ENCODE measurements at regions not wholly inside any gene's neighbourhood (a gene's known extent, or its start where the extent isn't known, plus 50 kb on each side); places are given as distances from the start of the nearest gene placed in this dataset.
"Not testable (repeated sequence)": the region's sequence is repeated elsewhere in the genome, so short reads cannot be mapped to it uniquely, and the experiment has no call there.

- H3K27me3 ChIP-seq, result no peaks in the 10 kb centered on the region
- H3K9me3 ChIP-seq, result no peaks in the 10 kb centered on the region
- H3K4me3 ChIP-seq, result no peak overlapping the region
- peaks cover 0 to 9% (median 2%) of the 10 kb centered on the region in 4 donors for H3K4me1 ChIP-seq
- no peak overlapping the region for H3K27ac ChIP-seq
- H3K36me3 ChIP-seq, result no peaks in the 10 kb centered on the region
- no peak for DNase-seq
- TF ChIP-seq CTCF (IDR thresholded peaks at IDR 0.05), result no peak
- intact Hi-C loops (cut with DNase I; ENCODE audit: low total_unique reads), result no loop called here
These were observed 91.9 kb upstream of the CEP78 start for GRCh38 chr9:78144008-78144381.

GRCh38 chr9:78143281-78144007 is 92.4 kb upstream of the CEP78 start:
- intact Hi-C loops (cut with DNase I; ENCODE audit: low total_unique reads), result no loop called here
- no peak overlapping the region for H3K27ac ChIP-seq

DNA sequence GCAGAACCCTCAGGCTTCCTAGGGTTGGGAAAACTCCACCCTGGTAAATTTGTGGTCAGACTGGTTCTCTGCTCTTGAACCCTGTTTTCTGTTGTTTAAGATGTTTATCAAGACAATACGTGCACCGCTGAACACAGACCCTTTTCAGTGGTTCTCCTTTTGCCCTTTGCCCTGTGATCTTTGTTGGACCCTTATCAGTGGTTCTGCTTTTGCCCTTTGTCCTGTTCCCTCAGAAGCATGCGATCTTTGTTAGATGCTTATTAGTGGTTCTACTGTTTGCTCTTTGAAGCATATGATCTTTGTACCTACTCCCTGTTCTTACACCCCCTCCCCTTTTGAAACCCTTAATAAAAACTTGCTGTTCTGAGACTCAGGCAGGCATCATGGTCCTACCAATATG is 93.6 kb upstream of the CEP78 start:
- H3K27ac ChIP-seq; H3K36me3 ChIP-seq; DNase-seq; H3K4me3 ChIP-seq; H3K4me1 ChIP-seq; H3K27me3 ChIP-seq; intact Hi-C loops (cut with DNase I; ENCODE audit: low total_unique reads); H3K9me3 ChIP-seq: not testable (repeated sequence)

More at GRCh38 chr9:78143281-78144007, 92.4 kb upstream of the CEP78 start:
- Histone ChIP-seq H3K4me1 (peaks cover 0 to 9% (median 2%) of the 10 kb centered on the region in 4 donors), H3K27me3 (no peaks in the 10 kb centered on the region), H3K4me3 (no peak overlapping the region), H3K9me3 (no peaks in the 10 kb centered on the region), H3K36me3 (no peaks in the 10 kb centered on the region)
- no peak for DNase-seq
- TF ChIP-seq CTCF (IDR thresholded peaks at IDR 0.05), result no peak

GRCh38 chr9:78133751-78134150 is 102.1 kb upstream of the CEP78 start:
- no peak overlapping the region for H3K4me3 ChIP-seq
- peaks cover 0 to 12% (median 0%) of the 10 kb centered on the region in 4 donors for H3K4me1 ChIP-seq
- no peak for DNase-seq
- no peak overlapping the region for H3K27ac ChIP-seq
- no peaks in the 10 kb centered on the region for H3K9me3 ChIP-seq
- H3K36me3 ChIP-seq, result no peaks in the 10 kb centered on the region
- no peak for TF ChIP-seq CTCF (IDR thresholded peaks at IDR 0.05)
- intact Hi-C loops (cut with DNase I; ENCODE audit: low total_unique reads), result no loop called here
- H3K27me3 ChIP-seq, result no peaks in the 10 kb centered on the region

DNA sequence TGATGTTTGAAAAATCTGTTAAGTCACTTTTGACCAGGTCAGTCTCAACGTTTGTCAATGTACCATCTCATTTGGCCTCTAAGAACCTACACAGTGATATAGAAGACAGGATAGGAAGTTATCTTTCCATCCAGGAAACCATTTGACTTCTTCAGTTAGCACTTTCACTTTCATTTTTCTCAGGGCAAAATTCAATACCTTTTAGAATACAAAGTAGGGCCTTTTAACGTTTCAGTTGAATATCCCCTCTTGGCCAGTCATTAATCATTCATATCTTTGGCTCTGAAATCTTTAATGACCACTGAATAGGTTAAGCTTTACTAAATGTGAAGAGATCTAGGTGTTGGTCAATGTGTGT is 101.1 kb upstream of the GNAQ start:
- peaks cover 0 to 12% (median 0%) of the 10 kb centered on the region in 4 donors for H3K4me1 ChIP-seq
- intact Hi-C loops (cut with DNase I; ENCODE audit: low total_unique reads), result no loop called here
- no peaks in the 10 kb centered on the region for H3K9me3 ChIP-seq
- no peak for TF ChIP-seq CTCF (IDR thresholded peaks at IDR 0.05)
- H3K27ac ChIP-seq, result no peak overlapping the region
- H3K27me3 ChIP-seq, result no peaks in the 10 kb centered on the region
- H3K36me3 ChIP-seq, result no peaks in the 10 kb centered on the region
- DNase-seq, result no peak
- no peak overlapping the region for H3K4me3 ChIP-seq

DNA sequence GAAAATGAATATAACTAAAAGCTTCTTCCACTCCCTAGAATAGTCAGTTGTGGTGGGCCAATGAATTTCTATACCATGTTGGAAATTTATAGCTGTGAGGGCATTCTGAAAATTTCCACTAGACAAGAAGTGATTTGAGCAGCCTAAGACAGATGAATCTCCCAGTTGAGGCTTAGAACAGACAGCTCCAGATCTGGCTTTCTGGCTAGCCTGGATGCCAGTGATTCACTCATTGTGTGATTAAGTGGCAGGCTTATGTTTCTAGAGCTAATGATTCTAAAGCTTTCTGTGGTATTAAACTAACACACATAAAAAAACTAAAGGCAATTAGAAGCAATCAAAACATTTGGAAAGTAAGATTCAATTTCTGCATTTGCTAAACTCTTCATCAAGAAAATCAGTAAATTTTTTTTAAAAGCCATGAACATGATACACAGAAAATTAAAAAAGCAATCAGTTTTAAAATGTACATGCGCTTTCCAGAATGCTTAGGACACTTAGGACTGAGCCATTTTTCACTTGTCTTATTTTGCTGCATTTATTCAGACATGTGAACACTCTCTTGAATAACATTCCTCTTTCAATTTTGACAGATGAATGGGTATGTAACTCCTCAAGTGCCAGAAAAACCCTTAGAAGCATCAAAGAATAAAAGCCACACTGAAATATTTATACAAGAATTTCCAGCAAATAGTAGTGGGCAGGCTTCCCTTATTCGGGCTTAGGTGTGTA is 100.5 kb upstream of the GNAQ start:
- DNase-seq, result no peak
- TF ChIP-seq CTCF (IDR thresholded peaks at IDR 0.05), result no peak
- H3K27ac ChIP-seq, result no peak overlapping the region
- no peaks in the 10 kb centered on the region for H3K27me3 ChIP-seq
- no peak overlapping the region for H3K4me3 ChIP-seq
- no peaks in the 10 kb centered on the region for H3K9me3 ChIP-seq
- intact Hi-C loops (cut with DNase I; ENCODE audit: low total_unique reads), result no loop called here
- H3K4me1 ChIP-seq, result peaks cover 0 to 12% (median 0%) of the 10 kb centered on the region in 4 donors
- H3K36me3 ChIP-seq, result no peaks in the 10 kb centered on the region

All from tibial artery (tissue), 4 donors.